Neural cell (in vitro differentiated cells): ENCODE measurements at regions not wholly inside any gene's neighbourhood (a gene's known extent, or its start where the extent isn't known, plus 50 kb on each side); places are given as distances from the start of the nearest gene placed in this dataset.

Experiments
- H2AFZ ChIP-seq: fragments of 200-600, 300-800 bp; sonication (generic), shearing (Covaris generic); 2 replicates; pipeline ENCODE4 v1.6.0; 2014; ENCODE audit warnings: low read depth, mild to moderate bottlenecking, antibody characterized with exemption, low read length, moderate library complexity
- H3F3A ChIP-seq: fragments of 200-600 bp; shearing (Covaris generic); 2 replicates; pipeline ENCODE4 v1.6.1; 2016; ENCODE audit warnings: mild to moderate bottlenecking, moderate library complexity, mixed read lengths, antibody characterized with exemption, low read length; ENCODE audit not compliant: insufficient read depth, poor library complexity, severe bottlenecking
- H3K27ac ChIP-seq: fragments of 200-600, 300-800 bp; sonication (generic), shearing (Covaris generic); 2 replicates; pipeline ENCODE4 v1.5.1; 2014; ENCODE audit warnings: mild to moderate bottlenecking, low read length, moderate library complexity
- H3K27me3 ChIP-seq: fragments of 300-800, 200-600 bp; sonication (generic), shearing (Covaris generic); 2 replicates; pipeline ENCODE4 v1.6.0; 2014; ENCODE audit warnings: mild to moderate bottlenecking, low read depth, low read length, moderate library complexity; ENCODE audit not compliant: insufficient read depth
- H3K36me3 ChIP-seq: fragments of 300-800, 200-600 bp; sonication (generic), shearing (Covaris generic); 2 replicates; pipeline ENCODE4 v1.5.1; 2014; ENCODE audit warnings: mild to moderate bottlenecking, antibody characterized with exemption, low read length, moderate library complexity; ENCODE audit not compliant: insufficient read depth
- H3K4me2 ChIP-seq: fragments of 300-800, 200-600 bp; sonication (generic), shearing (Covaris generic); 2 replicates; pipeline ENCODE4 v1.6.0; 2014; ENCODE audit warnings: mild to moderate bottlenecking, low read length
- H3K4me3 ChIP-seq: fragments of 300-800, 200-600 bp; sonication (generic), shearing (Covaris generic); 2 replicates; pipeline ENCODE4 v1.5.1; 2014; ENCODE audit warnings: mild to moderate bottlenecking, low read length, moderate library complexity
- H3K79me2 ChIP-seq: fragments of 200-600 bp; shearing (Covaris generic); replicated peaks from 2 replicates; pipeline ENCODE4 v1.6.0; 2014; ENCODE audit warnings: mild to moderate bottlenecking, low read length, moderate library complexity; ENCODE audit not compliant: insufficient read depth
- H3K9ac ChIP-seq: fragments of 300-800, 200-600 bp; sonication (generic), shearing (Covaris generic); 2 replicates; pipeline ENCODE4 v1.6.1; 2016; ENCODE audit warnings: mild to moderate bottlenecking, low read length, mixed read lengths
- H3K9me2 ChIP-seq: fragments of 200-600 bp; shearing (Covaris generic); 2 replicates; pipeline ENCODE4 v1.6.1; 2016; ENCODE audit warnings: mild to moderate bottlenecking, low read length, mixed read lengths; ENCODE audit not compliant: insufficient read depth
- H3K9me3 ChIP-seq: fragments of 200-600, 300-800 bp; sonication (generic), shearing (Covaris generic); 2 replicates; pipeline ENCODE4 v1.6.1; 2016; ENCODE audit warnings: mild to moderate bottlenecking, mixed run types, low read length, moderate library complexity, mixed read lengths
- H4K20me1 ChIP-seq: fragments of 200-600 bp; shearing (Covaris generic); 2 replicates; pipeline ENCODE4 v1.6.1; 2016; ENCODE audit warnings: mild to moderate bottlenecking, mixed run types; ENCODE audit not compliant: insufficient read depth
- CTCF ChIP-seq: fragments of 450-650 bp; IDR thresholded peaks from 2 replicates; pipeline ENCODE4 v1.5.1; 2014; ENCODE audit warnings: antibody characterized with exemption, mild to moderate bottlenecking, moderate library complexity; ENCODE audit not compliant: poor library complexity, severe bottlenecking
- EP300 ChIP-seq: fragments of 450-650 bp; conservative IDR thresholded peaks from 2 replicates; pipeline ENCODE4 v1.6.1; 2014; ENCODE audit warnings: antibody characterized with exemption, mild to moderate bottlenecking, moderate library complexity; ENCODE audit not compliant: poor library complexity, severe bottlenecking
- EZH2 ChIP-seq: fragments of 200-600, 300-800 bp; shearing (Covaris generic), sonication (generic); IDR thresholded peaks from 2 replicates; pipeline ENCODE4 v1.6.1; 2014; ENCODE audit warnings: antibody characterized with exemption, low read length, borderline replicate concordance, mild to moderate bottlenecking; ENCODE audit not compliant: insufficient read depth, poor library complexity, severe bottlenecking
- MXI1 ChIP-seq: fragments of 450-650 bp; conservative IDR thresholded peaks from 2 replicates; pipeline ENCODE4 v1.6.1; 2014; ENCODE audit warnings: antibody characterized with exemption, mild to moderate bottlenecking; ENCODE audit not compliant: poor library complexity, severe bottlenecking
- POLR2AphosphoS5 ChIP-seq: IDR thresholded peaks from 2 replicates; pipeline ENCODE4 v1.6.1; 2012
- RAD21 ChIP-seq: fragments of 450-650 bp; conservative IDR thresholded peaks from 2 replicates; pipeline ENCODE4 v1.6.1; 2014; ENCODE audit warnings: antibody characterized with exemption, mild to moderate bottlenecking, moderate library complexity
- REST ChIP-seq: IDR thresholded peaks from 2 replicates; pipeline ENCODE4 v1.6.1; 2012; ENCODE audit warnings: borderline replicate concordance
- SMC3 ChIP-seq: fragments of 450-650 bp; conservative IDR thresholded peaks from 2 replicates; pipeline ENCODE4 v1.6.1; 2014; ENCODE audit warnings: antibody characterized with exemption, mild to moderate bottlenecking, moderate library complexity; ENCODE audit not compliant: poor library complexity
- TAF1 ChIP-seq: IDR thresholded peaks from 2 replicates; pipeline ENCODE4 v1.6.1; 2012; ENCODE audit warnings: low read depth

GRCh38 chr4:11166606-11167005 lies 262.1 kb downstream of the HS3ST1 start:
- H3F3A ChIP-seq, result no peaks in the 10 kb centered on the region
- H3K4me3 ChIP-seq, result no peak overlapping the region
- TF ChIP-seq EP300, result no peak

GRCh38 chr4:11166034-11166433 lies 262.7 kb downstream of the HS3ST1 start:
- no peak for TF ChIP-seq CTCF
- TF ChIP-seq EP300, result no peak
- no peak for TF ChIP-seq SMC3
- no peak for TF ChIP-seq MXI1
- TF ChIP-seq POLR2AphosphoS5, result no peak
- TF ChIP-seq EZH2, result no peak
- no peak for TF ChIP-seq RAD21
- TF ChIP-seq REST, result no peak
- no peak for TF ChIP-seq TAF1
- H3K9me2 ChIP-seq, result no peaks in the 10 kb centered on the region

More at GRCh38 chr4:11166606-11167005, 262.1 kb downstream of the HS3ST1 start:
- H3K9me3 ChIP-seq, result no peaks in the 10 kb centered on the region
- H3K9me2 ChIP-seq, result no peaks in the 10 kb centered on the region
- no peak overlapping the region for H3K27ac ChIP-seq
- H2AFZ ChIP-seq, result no peak overlapping the region
- H4K20me1 ChIP-seq, result no peaks in the 10 kb centered on the region
- H3K4me2 ChIP-seq, result no peak overlapping the region
- no peaks in the 10 kb centered on the region for H3K36me3 ChIP-seq
- no peaks in the 10 kb centered on the region for H3K79me2 ChIP-seq
- H3K27me3 ChIP-seq, result no peaks in the 10 kb centered on the region
- H3K9ac ChIP-seq, result no peak overlapping the region

GRCh38 chr4:11165052-11165451 lies 263.6 kb downstream of the HS3ST1 start:
- Histone ChIP-seq H3K9ac (no peak overlapping the region), H3K4me2 (no peak overlapping the region), H2AFZ (no peak overlapping the region), H3K36me3 (no peaks in the 10 kb centered on the region), H3K9me2 (no peaks in the 10 kb centered on the region), H3K27ac (no peak overlapping the region), H3K27me3 (no peaks in the 10 kb centered on the region), H3K9me3 (no peaks in the 10 kb centered on the region), H3F3A (no peaks in the 10 kb centered on the region), H3K79me2 (no peaks in the 10 kb centered on the region), H4K20me1 (no peaks in the 10 kb centered on the region), H3K4me3 (no peak overlapping the region)
- no peak for TF ChIP-seq REST
- TF ChIP-seq POLR2AphosphoS5, result no peak
- TF ChIP-seq SMC3, result no peak
- TF ChIP-seq MXI1, result no peak
- no peak for TF ChIP-seq CTCF
- no peak for TF ChIP-seq RAD21
- no peak for TF ChIP-seq EP300
- no peak for TF ChIP-seq EZH2
- TF ChIP-seq TAF1, result no peak

More at GRCh38 chr4:11166034-11166433, 262.7 kb downstream of the HS3ST1 start:
- Histone ChIP-seq H3K36me3 (no peaks in the 10 kb centered on the region), H3K9me3 (no peaks in the 10 kb centered on the region), H3K79me2 (no peaks in the 10 kb centered on the region), H3K4me2 (no peak overlapping the region), H3K27me3 (no peaks in the 10 kb centered on the region), H3F3A (no peaks in the 10 kb centered on the region), H2AFZ (no peak overlapping the region), H3K27ac (no peak overlapping the region), H3K4me3 (no peak overlapping the region), H3K9ac (no peak overlapping the region), H4K20me1 (no peaks in the 10 kb centered on the region)
